BJ (cell line): ENCODE measurements at regions not wholly inside any gene's neighbourhood (a gene's known extent, or its start where the extent isn't known, plus 50 kb on each side); places are given as distances from the start of the nearest gene placed in this dataset.

Experiments
- CTCF ChIA-PET: fragments of 350-600 bp; formaldehyde crosslinking; extraction: SDS; loops from one replicate; lab custom pipeline; 2021; ENCODE audit warnings: antibody characterized with exemption, inconsistent platforms; lab: Yijun Ruan, JAX
- POLR2A ChIA-PET: fragments of 300-600 bp; sonication (Branson Sonifier 250); formaldehyde crosslinking; extraction: SDS; loops from one replicate; lab custom pipeline; 2021; ENCODE audit warnings: antibody characterized with exemption; lab: Charles Lee
- DNase-seq: peaks from one replicate; pipeline ENCODE4 v3.0.0-alpha.2; 2011; ENCODE audit warnings: low read depth
- H3K27me3 ChIP-seq: 2 replicates; pipeline ENCODE4 v1.6.0; 2011; ENCODE audit warnings: low read length; ENCODE audit not compliant: control insufficient read depth, insufficient read depth
- H3K36me3 ChIP-seq: 2 replicates; pipeline ENCODE4 v1.5.1; 2011; ENCODE audit warnings: low read length; ENCODE audit not compliant: control insufficient read depth, insufficient read depth
- H3K4me3 ChIP-seq: 2 replicates; pipeline ENCODE4 v1.5.1; 2011; ENCODE audit warnings: low read depth, mild to moderate bottlenecking, control low read depth, low read length
- CTCF ChIP-seq: IDR thresholded peaks from 2 replicates; pipeline ENCODE4 v1.5.1; 2011; ENCODE audit warnings: low read depth, mild to moderate bottlenecking, control low read depth, inconsistent platforms, low read length, moderate library complexity; ENCODE audit not compliant: insufficient read depth

- POLR2A ChIA-PET: no interaction called here
- TF ChIP-seq CTCF: no peak
- no peak for DNase-seq
- CTCF ChIA-PET: no interaction called here
- Histone ChIP-seq H3K36me3 (no peaks in the 10 kb centered on the region), H3K27me3 (peaks cover 4% of the 10 kb centered on the region), H3K4me3 (no peak overlapping the region)
Observed at GRCh38 chr17:77740481-77740880, 218.0 kb upstream of the TNRC6C start.

DNA sequence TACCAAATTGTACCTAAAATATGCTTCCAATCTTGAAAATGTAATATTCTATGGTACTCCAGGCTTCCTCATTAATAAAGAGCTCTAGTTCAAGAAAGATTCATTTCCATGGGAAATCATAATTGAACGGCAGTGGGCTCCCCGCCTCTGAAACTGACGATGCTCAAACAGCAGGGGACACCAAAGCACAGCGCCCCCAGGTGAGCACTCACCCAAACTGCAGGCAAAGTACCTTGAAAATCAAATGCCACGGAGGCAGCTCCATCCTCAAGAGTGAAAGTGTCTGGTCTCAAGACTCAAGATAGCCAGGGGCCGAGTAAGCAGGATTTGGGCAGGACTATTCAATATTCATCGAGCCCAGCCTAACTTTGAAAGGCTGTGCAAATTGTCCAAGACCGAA, 217.4 kb upstream of the TNRC6C start:
- ChIA-PET POLR2A (no interaction called here), CTCF (no interaction called here)
- TF ChIP-seq CTCF: peak; percentile 50
- Histone ChIP-seq H3K36me3 (no peaks in the 10 kb centered on the region), H3K4me3 (no peak overlapping the region), H3K27me3 (peaks cover 4% of the 10 kb centered on the region)
- DNase-seq: no peak

- Histone ChIP-seq H3K4me3 (no peak overlapping the region), H3K36me3 (no peaks in the 10 kb centered on the region), H3K27me3 (peaks cover 4% of the 10 kb centered on the region)
- TF ChIP-seq CTCF: no peak
- CTCF ChIA-PET: no interaction called here
- POLR2A ChIA-PET: no interaction called here
- DNase-seq: no peak
Observed at GRCh38 chr17:77742579-77742978, 215.9 kb upstream of the TNRC6C start.

GRCh38 chr17:77744066-77744988, 214.2 kb upstream of the TNRC6C start:
- no peak for DNase-seq
- ChIA-PET POLR2A (no interaction called here), CTCF (no interaction called here)

More at GRCh38 chr17:77744066-77744988, 214.2 kb upstream of the TNRC6C start:
- Histone ChIP-seq H3K36me3 (no peaks in the 10 kb centered on the region), H3K4me3 (no peak overlapping the region), H3K27me3 (peaks cover 4% of the 10 kb centered on the region)
- TF ChIP-seq CTCF: no peak
